Esophagus muscularis mucosa (tissue), 4 donors: ENCODE measurements at regions not wholly inside any gene's neighbourhood (a gene's known extent, or its start where the extent isn't known, plus 50 kb on each side); places are given as distances from the start of the nearest gene placed in this dataset.

ENCODE experiments used
- DNase-seq: peaks from one replicate; pipeline ENCODE4 v3.0.0-alpha.2; 2017; ENCODE audit errors: extremely low spot score
- H3K27ac ChIP-seq, 4 donors: fragments of 200-600 bp; sonication (generic); replicated peaks in 1 of 4; 1 replicate in 3 of 4; 2 replicates in 1 of 4; pipeline ENCODE4 v1.5.1; 2016 to 2019; ENCODE audit warnings: mild to moderate bottlenecking in 1 of 4
- H3K27me3 ChIP-seq, 4 donors: fragments of 200-600 bp; sonication (generic); one replicate each; pipeline versions ENCODE4 v1.5.1 to v1.6.0; 2016 to 2019
- H3K36me3 ChIP-seq, 4 donors: fragments of 200-600 bp; sonication (generic); one replicate each; pipeline ENCODE4 v1.5.1; 2016 to 2019
- H3K4me1 ChIP-seq, 4 donors: fragments of 200-600 bp; sonication (generic); one replicate each; pipeline ENCODE4 v1.5.1; 2016 to 2019
- H3K4me3 ChIP-seq, 4 donors: fragments of 200-600 bp; sonication (generic); 1 replicate in 2 of 4; 2 replicates in 2 of 4; pipeline ENCODE4 v1.5.1; 2016 to 2019; ENCODE audit warnings: mild to moderate bottlenecking in 4 of 4, moderate library complexity in 1 of 4
- H3K9me3 ChIP-seq, 4 donors: fragments of 200-600 bp; sonication (generic); 1 replicate in 3 of 4; 2 replicates in 1 of 4; pipeline ENCODE4 v1.5.1; 2016 to 2019
- EP300 ChIP-seq: sonication (generic); formaldehyde crosslinking; IDR thresholded peaks from one replicate; pipeline ENCODE4 v1.6.1; 2017; ENCODE audit warnings: antibody characterized with exemption
- POLR2A ChIP-seq: fragments of 450-650 bp; IDR thresholded peaks from one replicate; pipeline ENCODE4 v1.6.1; 2017; ENCODE audit warnings: antibody characterized with exemption, moderate library complexity, mild to moderate bottlenecking, low read depth
- POLR2AphosphoS5 ChIP-seq, 2 donors: sonication (generic); formaldehyde crosslinking; IDR thresholded peaks; one replicate each; pipeline ENCODE4 v1.6.1; 2017; ENCODE audit warnings: antibody characterized with exemption in 2 of 2
- WGBS: methylation state at CpG from one replicate; pipeline ENCODE4 v1.1.5; 2018; 5-methylcytosine and 5-hydroxymethylcytosine counted together
- intact Hi-C: fragments of 100-400 bp; cut with DNase I; formaldehyde crosslinking; loops from one replicate; pipeline ENCODE4 v1.15.1; 2023
- TF ChIP-seq, protein P1 (sequence below), 3 experiments: fragments of 200-600 bp in 2 of 3; fragments of 450-650 bp in 1 of 3; sonication (generic) in 2 of 3; IDR thresholded peaks; one replicate each; pipeline ENCODE4 v1.5.1; 2017 to 2019; ENCODE audit warnings: antibody characterized with exemption in 3 of 3, mild to moderate bottlenecking in 2 of 3, moderate library complexity in 1 of 3

DNA sequence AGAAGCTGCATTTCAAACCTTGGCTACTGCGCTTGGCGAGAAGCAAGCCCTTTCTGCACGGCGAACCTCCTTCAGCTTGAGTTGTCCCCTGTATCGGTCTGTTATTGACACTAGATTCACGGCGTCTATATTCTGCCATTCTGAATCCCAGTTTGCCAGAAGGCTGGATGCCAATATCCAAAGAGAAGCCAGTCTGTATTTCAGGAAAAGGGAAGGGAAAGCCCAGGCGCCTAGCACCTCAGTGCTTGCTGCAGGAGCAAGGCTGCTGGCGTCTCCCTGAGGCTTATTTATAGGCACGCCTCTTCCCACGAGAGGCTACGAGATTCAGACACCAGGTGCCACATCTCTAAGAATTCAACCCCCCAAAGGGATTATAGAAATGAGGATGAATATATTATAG is 89.6 kb upstream of the CDH4 start:
- WGBS = 68% methylated on average over 12 of the region's 12 CpGs
- Histone ChIP-seq H3K9me3 (no peaks in the 10 kb centered on the region), H3K27me3 (no peaks in the 10 kb centered on the region), H3K36me3 (no peaks in the 10 kb centered on the region), H3K27ac (no peak overlapping the region), H3K4me1 (peaks cover 0 to 21% (median 2%) of the 10 kb centered on the region in 4 donors), H3K4me3 (no peak overlapping the region)
- intact Hi-C loops = no loop called here
- DNase-seq = no peak
- no peak for TF ChIP-seq POLR2AphosphoS5 (IDR thresholded peaks at IDR 0.05)
- TF ChIP-seq, protein P1, sequence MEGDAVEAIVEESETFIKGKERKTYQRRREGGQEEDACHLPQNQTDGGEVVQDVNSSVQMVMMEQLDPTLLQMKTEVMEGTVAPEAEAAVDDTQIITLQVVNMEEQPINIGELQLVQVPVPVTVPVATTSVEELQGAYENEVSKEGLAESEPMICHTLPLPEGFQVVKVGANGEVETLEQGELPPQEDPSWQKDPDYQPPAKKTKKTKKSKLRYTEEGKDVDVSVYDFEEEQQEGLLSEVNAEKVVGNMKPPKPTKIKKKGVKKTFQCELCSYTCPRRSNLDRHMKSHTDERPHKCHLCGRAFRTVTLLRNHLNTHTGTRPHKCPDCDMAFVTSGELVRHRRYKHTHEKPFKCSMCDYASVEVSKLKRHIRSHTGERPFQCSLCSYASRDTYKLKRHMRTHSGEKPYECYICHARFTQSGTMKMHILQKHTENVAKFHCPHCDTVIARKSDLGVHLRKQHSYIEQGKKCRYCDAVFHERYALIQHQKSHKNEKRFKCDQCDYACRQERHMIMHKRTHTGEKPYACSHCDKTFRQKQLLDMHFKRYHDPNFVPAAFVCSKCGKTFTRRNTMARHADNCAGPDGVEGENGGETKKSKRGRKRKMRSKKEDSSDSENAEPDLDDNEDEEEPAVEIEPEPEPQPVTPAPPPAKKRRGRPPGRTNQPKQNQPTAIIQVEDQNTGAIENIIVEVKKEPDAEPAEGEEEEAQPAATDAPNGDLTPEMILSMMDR (IDR thresholded peaks at IDR 0.05) = no peak
- TF ChIP-seq POLR2A = no peak
- TF ChIP-seq EP300 = no peak

- DNase-seq = no peak
- H3K27ac ChIP-seq = no peak overlapping the region
- no peaks in the 10 kb centered on the region for H3K36me3 ChIP-seq
- H3K27me3 ChIP-seq = peaks cover 0 to 3% (median 0%) of the 10 kb centered on the region in 4 donors
- no peaks in the 10 kb centered on the region for H3K9me3 ChIP-seq
- peaks cover 0 to 21% (median 2%) of the 10 kb centered on the region in 4 donors for H3K4me1 ChIP-seq
- H3K4me3 ChIP-seq = no peak overlapping the region
- TF ChIP-seq POLR2A (no peak), POLR2AphosphoS5 (IDR thresholded peaks at IDR 0.05) (no peak), EP300 (no peak)
- TF ChIP-seq, protein P1 (IDR thresholded peaks at IDR 0.05) = no peak
- intact Hi-C loops = no loop called here
- WGBS = 77% methylated on average over 7 of the region's 7 CpGs
Measured at GRCh38 chr20:61163031-61163430, 89.0 kb upstream of the CDH4 start.

- 44% methylated on average over 3 of the region's 3 CpGs for WGBS
- TF ChIP-seq, protein P1 (IDR thresholded peaks at IDR 0.05) = no peak
- TF ChIP-seq POLR2A (no peak), POLR2AphosphoS5 (IDR thresholded peaks at IDR 0.05) (no peak), EP300 (no peak)
- intact Hi-C loops = no loop called here
Measured at GRCh38 chr20:61166324-61166723, 85.7 kb upstream of the CDH4 start.

DNA sequence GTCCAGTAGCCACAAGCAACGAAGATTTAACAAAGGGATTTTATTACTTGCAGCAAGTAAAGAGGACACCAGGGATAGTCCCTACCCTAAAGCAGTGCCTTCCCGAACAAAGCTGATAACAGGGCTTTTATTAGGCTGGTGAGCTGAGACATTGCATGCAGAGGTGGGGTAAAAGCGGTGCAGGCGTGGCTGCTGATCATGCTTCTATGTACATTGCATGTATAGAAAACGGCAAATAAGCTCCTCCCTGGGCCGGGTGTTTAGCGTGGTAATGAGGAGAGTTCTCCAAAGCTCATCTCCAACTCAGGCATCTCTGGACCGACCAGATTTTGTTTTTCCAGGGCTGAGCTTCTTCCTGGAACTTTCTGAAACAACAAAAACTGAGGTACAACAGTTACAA is 83.5 kb upstream of the CDH4 start:
- DNase-seq = no peak
- Histone ChIP-seq H3K27me3 (peaks cover 0 to 6% (median 0%) of the 10 kb centered on the region in 4 donors), H3K27ac (no peak overlapping the region), H3K36me3 (no peaks in the 10 kb centered on the region), H3K4me1 (peaks cover 0 to 9% (median 0%) of the 10 kb centered on the region in 4 donors), H3K9me3 (no peaks in the 10 kb centered on the region), H3K4me3 (no peak overlapping the region)
- intact Hi-C loops = no loop called here
- WGBS = 70% methylated on average over 8 of the region's 8 CpGs
- TF ChIP-seq, protein P1 (IDR thresholded peaks at IDR 0.05) = no peak
- TF ChIP-seq EP300 (no peak), POLR2AphosphoS5 (IDR thresholded peaks at IDR 0.05) (no peak), POLR2A (no peak)

More at GRCh38 chr20:61166324-61166723, 85.7 kb upstream of the CDH4 start:
- H3K27ac ChIP-seq = no peak overlapping the region
- DNase-seq = no peak
- H3K27me3 ChIP-seq = peaks cover 0 to 6% (median 0%) of the 10 kb centered on the region in 4 donors
- no peak overlapping the region for H3K4me3 ChIP-seq
- H3K36me3 ChIP-seq = no peaks in the 10 kb centered on the region
- no peaks in the 10 kb centered on the region for H3K9me3 ChIP-seq
- H3K4me1 ChIP-seq = peaks cover 0 to 9% (median 0%) of the 10 kb centered on the region in 4 donors

DNA sequence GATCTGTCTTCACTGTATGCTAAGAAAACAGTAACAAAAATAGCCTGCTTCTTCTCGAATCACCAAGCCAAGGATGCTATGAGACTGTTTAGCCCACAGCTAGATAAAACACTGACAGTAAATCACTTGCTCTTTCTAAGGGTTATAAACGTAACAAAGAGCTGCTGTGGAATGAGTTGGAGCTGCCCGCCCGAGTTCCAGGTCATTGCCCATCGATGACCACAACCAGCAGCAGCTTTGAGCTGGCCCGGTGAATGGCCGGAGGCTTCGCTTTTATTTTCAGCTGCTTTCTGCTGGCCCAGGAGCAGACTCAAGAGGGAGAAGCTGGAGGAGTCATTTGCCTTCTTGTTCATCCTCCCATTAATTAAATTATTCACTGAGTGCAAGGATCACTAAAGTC is 82.2 kb upstream of the CDH4 start:
- WGBS = 80% methylated on average over 8 of the region's 8 CpGs
- TF ChIP-seq POLR2AphosphoS5 (IDR thresholded peaks at IDR 0.05) (no peak), EP300 (no peak), POLR2A (no peak)
- TF ChIP-seq, protein P1 (IDR thresholded peaks at IDR 0.05) = no peak
- Histone ChIP-seq H3K27me3 (peaks cover 0 to 14% (median 0%) of the 10 kb centered on the region in 4 donors), H3K36me3 (no peaks in the 10 kb centered on the region), H3K4me3 (no peak overlapping the region), H3K4me1 (peaks cover 0 to 9% (median 0%) of the 10 kb centered on the region in 4 donors), H3K27ac (no peak overlapping the region), H3K9me3 (no peaks in the 10 kb centered on the region)
- intact Hi-C loops = no loop called here
- no peak for DNase-seq
